CD4-positive, CD25-positive, alpha-beta regulatory T cell (primary cell): ENCODE measurements at regions not wholly inside any gene's neighbourhood (a gene's known extent, or its start where the extent isn't known, plus 50 kb on each side); places are given as distances from the start of the nearest gene placed in this dataset.

Experiments
- ATAC-seq, 2 donors: fragments of 150-1000 bp; cut with Tn5 transposase; one replicate each; pipeline ENCODE4 v1.10.0; 2021; ENCODE audit warnings: low read depth in 2 of 2, moderate number of reproducible peaks in 2 of 2, moderate library complexity in 1 of 2
- DNase-seq, 3 donors: peaks; one replicate each; pipeline versions ENCODE4 v3.0.0 to v3.0.0-alpha.2; 2012 to 2022; ENCODE audit warnings: mixed read lengths in 1 of 3
- H3K27ac ChIP-seq: one replicate; pipeline ENCODE4 v1.7.0; 2013; ENCODE audit warnings: mild to moderate bottlenecking, low read length; ENCODE audit not compliant: insufficient read depth, poor library complexity, severe bottlenecking
- H3K27me3 ChIP-seq: one replicate; pipeline ENCODE4 v1.7.0; 2013; ENCODE audit warnings: low read length; ENCODE audit not compliant: control insufficient read depth, insufficient read depth
- H3K36me3 ChIP-seq: one replicate; pipeline ENCODE4 v1.7.0; 2013; ENCODE audit warnings: mild to moderate bottlenecking, low read length, moderate library complexity; ENCODE audit not compliant: control insufficient read depth, insufficient read depth
- H3K4me1 ChIP-seq: 2 replicates; pipeline ENCODE4 v1.7.0; 2013; ENCODE audit warnings: mild to moderate bottlenecking, low read length; ENCODE audit not compliant: insufficient read depth, control insufficient read depth, poor library complexity, severe bottlenecking
- H3K4me3 ChIP-seq: one replicate; pipeline ENCODE4 v1.7.0; 2013; ENCODE audit warnings: low read depth, mild to moderate bottlenecking, low read length, moderate library complexity
- H3K9me3 ChIP-seq, 2 experiments: 1 replicate in 1 of 2; 2 replicates in 1 of 2; pipeline ENCODE4 v1.7.0; 2013; ENCODE audit warnings: low read length in 2 of 2, mild to moderate bottlenecking in 1 of 2, moderate library complexity in 1 of 2; ENCODE audit not compliant: control insufficient read depth in 2 of 2
- H3K27ac Mint-ChIP-seq, 3 donors: one replicate each; pipeline ENCODE4 v1.8.0; 2020 to 2022; ENCODE audit warnings: mild to moderate bottlenecking in 3 of 3, mixed read lengths in 3 of 3, moderate library complexity in 2 of 3
- H3K27me3 Mint-ChIP-seq: one replicate; pipeline ENCODE4 v1.8.0; 2022; ENCODE audit warnings: mild to moderate bottlenecking, mixed read lengths
- H3K36me3 Mint-ChIP-seq: one replicate; pipeline ENCODE4 v1.8.0; 2020; ENCODE audit warnings: mixed read lengths
- H3K4me1 Mint-ChIP-seq, 4 donors: one replicate each; pipeline ENCODE4 v1.8.0; 2020 to 2022; ENCODE audit warnings: mixed read lengths in 4 of 4, mild to moderate bottlenecking in 1 of 4
- H3K4me3 Mint-ChIP-seq, 4 donors: one replicate each; pipeline ENCODE4 v1.8.0; 2020 to 2022; ENCODE audit warnings: mild to moderate bottlenecking in 4 of 4, mixed read lengths in 4 of 4, moderate library complexity in 3 of 4
- H3K9me3 Mint-ChIP-seq, 7 donors: one replicate each; pipeline ENCODE4 v1.8.0; 2020 to 2022; ENCODE audit warnings: mixed read lengths in 7 of 7, mild to moderate bottlenecking in 3 of 7, moderate library complexity in 2 of 7

GRCh38 chr5:113871972-113872371 lies 358.5 kb downstream of the YTHDC2 start:
- Histone ChIP-seq H3K36me3 (no peaks in the 10 kb centered on the region), H3K4me3 (no peak overlapping the region), H3K4me1 (no peaks in the 10 kb centered on the region), H3K9me3 (no peaks in the 10 kb centered on the region), H3K27ac (no peak overlapping the region), H3K27me3 (no peaks in the 10 kb centered on the region)
- no peak for DNase-seq
- Mint-ChIP-seq H3K9me3 (peaks cover 0 to 24% (median 6%) of the 10 kb centered on the region in 7 donors), H3K4me1 (no peaks in the 10 kb centered on the region), H3K36me3 (no peaks in the 10 kb centered on the region), H3K27me3 (no peaks in the 10 kb centered on the region), H3K27ac (no peak overlapping the region), H3K4me3 (no peak overlapping the region)
- ATAC-seq, result no peak

GRCh38 chr5:113875096-113875495 lies 361.6 kb downstream of the YTHDC2 start:
- no peaks in the 10 kb centered on the region for H3K4me1 Mint-ChIP-seq
- Histone ChIP-seq H3K4me1 (no peaks in the 10 kb centered on the region), H3K27me3 (no peaks in the 10 kb centered on the region), H3K9me3 (peaks cover 0 to 2% of the 10 kb centered on the region in 2 experiments), H3K36me3 (no peaks in the 10 kb centered on the region), H3K27ac (no peak overlapping the region), H3K4me3 (no peak overlapping the region)
- no peak overlapping the region for H3K27ac Mint-ChIP-seq
- H3K36me3 Mint-ChIP-seq, result no peaks in the 10 kb centered on the region
- no peak for DNase-seq
- H3K9me3 Mint-ChIP-seq, result peaks cover under 1 to 12% (median 6%) of the 10 kb centered on the region in 7 donors
- no peak for ATAC-seq
- no peak overlapping the region for H3K4me3 Mint-ChIP-seq
- no peaks in the 10 kb centered on the region for H3K27me3 Mint-ChIP-seq

GRCh38 chr5:113891491-113891890 lies 378.0 kb downstream of the YTHDC2 start:
- H3K27ac Mint-ChIP-seq, result no peak overlapping the region
- H3K9me3 ChIP-seq, result no peaks in the 10 kb centered on the region
- ATAC-seq (no peak), DNase-seq (no peak)
- no peak overlapping the region for H3K4me3 ChIP-seq
- peaks cover 0 to 5% (median 0%) of the 10 kb centered on the region in 7 donors for H3K9me3 Mint-ChIP-seq
- no peaks in the 10 kb centered on the region for H3K27me3 Mint-ChIP-seq
- no peaks in the 10 kb centered on the region for H3K36me3 ChIP-seq
- no peaks in the 10 kb centered on the region for H3K4me1 Mint-ChIP-seq
- H3K27me3 ChIP-seq, result no peaks in the 10 kb centered on the region
- H3K4me1 ChIP-seq, result no peaks in the 10 kb centered on the region
- H3K27ac ChIP-seq, result no peak overlapping the region
- H3K36me3 Mint-ChIP-seq, result no peaks in the 10 kb centered on the region
- H3K4me3 Mint-ChIP-seq, result no peak overlapping the region

GRCh38 chr5:113896789-113897188 lies 383.3 kb downstream of the YTHDC2 start:
- Mint-ChIP-seq H3K4me3 (no peak overlapping the region), H3K4me1 (no peaks in the 10 kb centered on the region), H3K27ac (no peak overlapping the region), H3K27me3 (no peaks in the 10 kb centered on the region), H3K36me3 (no peaks in the 10 kb centered on the region), H3K9me3 (peaks cover 0 to 4% (median 0%) of the 10 kb centered on the region in 7 donors)
- no peak for DNase-seq
- no peaks in the 10 kb centered on the region for H3K9me3 ChIP-seq
- H3K27ac ChIP-seq, result no peak overlapping the region
- no peak overlapping the region for H3K4me3 ChIP-seq
- H3K36me3 ChIP-seq, result no peaks in the 10 kb centered on the region
- no peaks in the 10 kb centered on the region for H3K27me3 ChIP-seq
- ATAC-seq, result no peak
- no peaks in the 10 kb centered on the region for H3K4me1 ChIP-seq

DNA sequence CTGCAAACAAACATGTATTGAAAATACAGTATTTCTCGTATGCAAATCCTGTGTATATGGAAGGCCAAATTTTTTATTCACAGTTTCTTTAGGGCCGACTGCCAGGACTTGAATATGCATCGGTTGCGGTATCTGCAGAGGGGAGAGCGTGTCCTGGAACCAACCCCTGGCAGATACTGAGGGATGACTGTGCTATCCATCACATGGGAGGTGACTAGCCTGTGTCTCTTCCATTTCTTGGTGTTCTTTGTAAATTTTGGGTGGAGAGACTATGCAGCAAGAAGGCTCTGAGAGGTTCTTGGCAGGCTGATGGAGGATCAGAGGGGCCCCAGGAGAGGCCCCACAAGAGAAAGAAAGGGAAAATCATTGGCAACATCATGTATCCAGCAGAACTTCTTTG lies 384.3 kb downstream of the YTHDC2 start:
- H3K27me3 Mint-ChIP-seq, result no peaks in the 10 kb centered on the region
- ATAC-seq, result no peak

DNA sequence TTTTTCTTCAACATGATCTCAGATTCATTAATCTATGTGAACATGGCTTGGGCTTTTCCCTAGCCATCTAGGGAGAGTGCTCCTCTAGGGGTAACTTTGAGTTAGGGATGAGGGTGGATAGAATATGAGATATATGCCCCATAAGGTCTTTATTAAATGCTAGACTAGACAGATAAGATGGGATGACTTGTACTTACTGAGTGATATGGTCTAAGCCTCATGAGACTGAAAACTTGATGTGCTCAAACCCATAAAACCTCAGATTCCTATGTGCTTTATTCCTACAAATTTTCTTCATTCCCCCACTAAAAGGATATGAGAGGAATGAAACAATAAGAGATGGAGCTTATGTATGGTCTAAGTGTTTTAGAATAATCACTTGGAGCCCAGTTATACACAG lies 386.6 kb downstream of the YTHDC2 start:
- H3K4me1 ChIP-seq, result no peaks in the 10 kb centered on the region
- no peak overlapping the region for H3K27ac Mint-ChIP-seq
- no peaks in the 10 kb centered on the region for H3K36me3 Mint-ChIP-seq
- no peaks in the 10 kb centered on the region for H3K36me3 ChIP-seq
- no peaks in the 10 kb centered on the region for H3K4me1 Mint-ChIP-seq
- H3K9me3 Mint-ChIP-seq, result peaks cover 0 to 4% (median 2%) of the 10 kb centered on the region in 7 donors
- H3K4me3 ChIP-seq, result no peak overlapping the region
- no peak overlapping the region for H3K27ac ChIP-seq
- DNase-seq (no peak), ATAC-seq (no peak)
- no peaks in the 10 kb centered on the region for H3K27me3 Mint-ChIP-seq
- no peaks in the 10 kb centered on the region for H3K9me3 ChIP-seq
- no peaks in the 10 kb centered on the region for H3K27me3 ChIP-seq
- H3K4me3 Mint-ChIP-seq, result no peak overlapping the region

More for the DNA sequence above, 384.3 kb downstream of the YTHDC2 start:
- Mint-ChIP-seq H3K4me1 (no peaks in the 10 kb centered on the region), H3K36me3 (no peaks in the 10 kb centered on the region), H3K9me3 (peaks cover 0 to 4% (median 0%) of the 10 kb centered on the region in 7 donors), H3K4me3 (no peak overlapping the region), H3K27ac (no peak overlapping the region)
- Histone ChIP-seq H3K4me1 (no peaks in the 10 kb centered on the region), H3K27ac (no peak overlapping the region), H3K36me3 (no peaks in the 10 kb centered on the region), H3K27me3 (no peaks in the 10 kb centered on the region), H3K9me3 (no peaks in the 10 kb centered on the region), H3K4me3 (no peak overlapping the region)
- no peak for DNase-seq

GRCh38 chr5:113900816-113901215 lies 387.3 kb downstream of the YTHDC2 start:
- H3K4me3 Mint-ChIP-seq, result no peak overlapping the region
- peaks cover 0 to 4% (median 2%) of the 10 kb centered on the region in 7 donors for H3K9me3 Mint-ChIP-seq
- Histone ChIP-seq H3K27me3 (no peaks in the 10 kb centered on the region), H3K9me3 (no peaks in the 10 kb centered on the region), H3K4me3 (no peak overlapping the region), H3K36me3 (no peaks in the 10 kb centered on the region), H3K4me1 (no peaks in the 10 kb centered on the region), H3K27ac (no peak overlapping the region)
- ATAC-seq (no peak), DNase-seq (no peak)
- no peaks in the 10 kb centered on the region for H3K4me1 Mint-ChIP-seq
- H3K36me3 Mint-ChIP-seq, result no peaks in the 10 kb centered on the region
- H3K27ac Mint-ChIP-seq, result no peak overlapping the region
- no peaks in the 10 kb centered on the region for H3K27me3 Mint-ChIP-seq

DNA sequence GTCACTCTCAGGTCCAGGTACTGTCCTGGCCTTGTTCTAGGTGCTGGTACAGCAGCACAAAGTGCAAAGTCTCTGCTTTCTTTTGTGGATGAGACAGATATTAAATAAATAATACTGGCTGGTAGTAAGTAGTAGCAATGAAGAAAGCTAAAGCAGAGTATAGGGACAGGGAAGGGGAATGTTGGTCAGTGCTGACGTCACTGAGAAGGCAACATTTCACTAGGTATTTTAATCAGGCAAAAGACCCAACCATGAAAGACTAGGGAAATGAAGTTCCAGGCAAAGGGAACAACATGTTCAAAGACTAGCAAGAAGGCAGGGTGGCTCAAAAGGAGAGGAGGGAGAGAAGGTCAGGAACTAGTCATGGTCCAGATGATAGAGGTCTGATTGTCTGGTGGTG lies 388.2 kb downstream of the YTHDC2 start:
- Mint-ChIP-seq H3K9me3 (peaks cover 0 to 4% (median 2%) of the 10 kb centered on the region in 7 donors), H3K27ac (no peak overlapping the region), H3K4me1 (no peaks in the 10 kb centered on the region), H3K27me3 (no peaks in the 10 kb centered on the region), H3K4me3 (no peak overlapping the region), H3K36me3 (no peaks in the 10 kb centered on the region)
- Histone ChIP-seq H3K27me3 (no peaks in the 10 kb centered on the region), H3K36me3 (no peaks in the 10 kb centered on the region), H3K9me3 (no peaks in the 10 kb centered on the region), H3K27ac (no peak overlapping the region), H3K4me1 (no peaks in the 10 kb centered on the region), H3K4me3 (no peak overlapping the region)
- ATAC-seq (no peak), DNase-seq (no peak)
